ENCODE measurements at regions not wholly inside any gene's neighbourhood (a gene's known extent, or its start where the extent isn't known, plus 50 kb on each side); places are given as distances from the start of the nearest gene placed in this dataset.
"Not testable (repeated sequence)": the region's sequence is repeated elsewhere in the genome, so short reads cannot be mapped to it uniquely, and the experiment has no call there.

- not testable (repeated sequence) for H3K4me1 Mint-ChIP-seq (ENCODE audit: low read depth); H3K27ac Mint-ChIP-seq; H3K27me3 Mint-ChIP-seq (ENCODE audit: low read depth); H3K4me3 Mint-ChIP-seq; H3K36me3 Mint-ChIP-seq (ENCODE audit: low read depth)
- H3K9me3 Mint-ChIP-seq = peaks cover 68% of the 10 kb centered on the region
These were observed 4772.6 kb upstream of the OR11H1 start for GRCh38 chr22:10755350-10755749.

- H3K27me3 Mint-ChIP-seq (ENCODE audit: low read depth); H3K4me3 Mint-ChIP-seq; H3K27ac Mint-ChIP-seq; H3K4me1 Mint-ChIP-seq (ENCODE audit: low read depth); H3K36me3 Mint-ChIP-seq (ENCODE audit: low read depth): not testable (repeated sequence)
- H3K9me3 Mint-ChIP-seq = peaks cover 73% of the 10 kb centered on the region
These were observed 4767.6 kb upstream of the OR11H1 start for GRCh38 chr22:10760418-10760817.

GRCh38 chr22:10766320-10766719, 4761.7 kb upstream of the OR11H1 start:
- H3K4me1 Mint-ChIP-seq (ENCODE audit: low read depth); H3K4me3 Mint-ChIP-seq; H3K27me3 Mint-ChIP-seq (ENCODE audit: low read depth); H3K36me3 Mint-ChIP-seq (ENCODE audit: low read depth); H3K27ac Mint-ChIP-seq: not testable (repeated sequence)
- H3K9me3 Mint-ChIP-seq = peaks cover 55% of the 10 kb centered on the region

- H3K4me3 Mint-ChIP-seq; H3K4me1 Mint-ChIP-seq (ENCODE audit: low read depth); H3K27me3 Mint-ChIP-seq (ENCODE audit: low read depth); H3K36me3 Mint-ChIP-seq (ENCODE audit: low read depth); H3K27ac Mint-ChIP-seq: not testable (repeated sequence)
- peaks cover 54% of the 10 kb centered on the region for H3K9me3 Mint-ChIP-seq
These were observed 4759.1 kb upstream of the OR11H1 start for GRCh38 chr22:10768875-10769274.

GRCh38 chr22:10771744-10772143, 4756.2 kb upstream of the OR11H1 start:
- H3K36me3 Mint-ChIP-seq (ENCODE audit: low read depth); H3K4me1 Mint-ChIP-seq (ENCODE audit: low read depth); H3K27me3 Mint-ChIP-seq (ENCODE audit: low read depth); H3K4me3 Mint-ChIP-seq; H3K27ac Mint-ChIP-seq: not testable (repeated sequence)
- peaks cover 60% of the 10 kb centered on the region for H3K9me3 Mint-ChIP-seq

- H3K4me1 Mint-ChIP-seq (ENCODE audit: low read depth); H3K36me3 Mint-ChIP-seq (ENCODE audit: low read depth); H3K27me3 Mint-ChIP-seq (ENCODE audit: low read depth); H3K27ac Mint-ChIP-seq; H3K4me3 Mint-ChIP-seq: not testable (repeated sequence)
- H3K9me3 Mint-ChIP-seq = peaks cover 65% of the 10 kb centered on the region
These were observed 4754.7 kb upstream of the OR11H1 start for GRCh38 chr22:10773341-10773740.

- not testable (repeated sequence) for H3K4me3 Mint-ChIP-seq; H3K4me1 Mint-ChIP-seq (ENCODE audit: low read depth); H3K36me3 Mint-ChIP-seq (ENCODE audit: low read depth); H3K27me3 Mint-ChIP-seq (ENCODE audit: low read depth); H3K27ac Mint-ChIP-seq
- H3K9me3 Mint-ChIP-seq = peaks cover 77% of the 10 kb centered on the region
These were observed 4752.2 kb upstream of the OR11H1 start for GRCh38 chr22:10775601-10776357.

GRCh38 chr22:10776358-10776729, 4751.6 kb upstream of the OR11H1 start:
- H3K27me3 Mint-ChIP-seq (ENCODE audit: low read depth); H3K36me3 Mint-ChIP-seq (ENCODE audit: low read depth); H3K27ac Mint-ChIP-seq; H3K4me1 Mint-ChIP-seq (ENCODE audit: low read depth); H3K4me3 Mint-ChIP-seq: not testable (repeated sequence)
- peaks cover 77% of the 10 kb centered on the region for H3K9me3 Mint-ChIP-seq

- H3K4me1 Mint-ChIP-seq (ENCODE audit: low read depth); H3K27me3 Mint-ChIP-seq (ENCODE audit: low read depth); H3K36me3 Mint-ChIP-seq (ENCODE audit: low read depth); H3K27ac Mint-ChIP-seq; H3K4me3 Mint-ChIP-seq: not testable (repeated sequence)
- peaks cover 74% of the 10 kb centered on the region for H3K9me3 Mint-ChIP-seq
These were observed 4750.3 kb upstream of the OR11H1 start for GRCh38 chr22:10777733-10778132.

GRCh38 chr22:10778296-10778814, 4749.6 kb upstream of the OR11H1 start:
- no peaks in the 10 kb centered on the region for H3K4me1 Mint-ChIP-seq (ENCODE audit: low read depth)
- no peaks in the 10 kb centered on the region for H3K36me3 Mint-ChIP-seq (ENCODE audit: low read depth)
- H3K4me3 Mint-ChIP-seq = no peak overlapping the region
- peaks cover 76% of the 10 kb centered on the region for H3K9me3 Mint-ChIP-seq
- H3K27ac Mint-ChIP-seq = no peak overlapping the region
- no peaks in the 10 kb centered on the region for H3K27me3 Mint-ChIP-seq (ENCODE audit: low read depth)

- H3K9me3 Mint-ChIP-seq = peaks cover 79% of the 10 kb centered on the region
- H3K27ac Mint-ChIP-seq; H3K27me3 Mint-ChIP-seq (ENCODE audit: low read depth); H3K36me3 Mint-ChIP-seq (ENCODE audit: low read depth); H3K4me3 Mint-ChIP-seq; H3K4me1 Mint-ChIP-seq (ENCODE audit: low read depth): not testable (repeated sequence)
These were observed 4748.8 kb upstream of the OR11H1 start for GRCh38 chr22:10779200-10779599.

- no peaks in the 10 kb centered on the region for H3K36me3 Mint-ChIP-seq (ENCODE audit: low read depth)
- no peaks in the 10 kb centered on the region for H3K27me3 Mint-ChIP-seq (ENCODE audit: low read depth)
- peaks cover 72% of the 10 kb centered on the region for H3K9me3 Mint-ChIP-seq
- no peak overlapping the region for H3K27ac Mint-ChIP-seq
- H3K4me1 Mint-ChIP-seq (ENCODE audit: low read depth) = no peaks in the 10 kb centered on the region
- no peak overlapping the region for H3K4me3 Mint-ChIP-seq
These were observed 4747.7 kb upstream of the OR11H1 start for GRCh38 chr22:10780281-10780680.

- Mint-ChIP-seq H3K27ac (no peak overlapping the region), H3K36me3 (ENCODE audit: low read depth) (no peaks in the 10 kb centered on the region), H3K4me3 (no peak overlapping the region), H3K4me1 (ENCODE audit: low read depth) (no peaks in the 10 kb centered on the region), H3K27me3 (ENCODE audit: low read depth) (no peaks in the 10 kb centered on the region), H3K9me3 (peaks cover 61% of the 10 kb centered on the region)
These were observed 4746.2 kb upstream of the OR11H1 start for GRCh38 chr22:10781571-10782403.
